H9 (cell line): ENCODE measurements at regions not wholly inside any gene's neighbourhood (a gene's known extent, or its start where the extent isn't known, plus 50 kb on each side); places are given as distances from the start of the nearest gene placed in this dataset.

Experiments
- DNase-seq: peaks from one replicate; pipeline ENCODE4 v3.0.0-alpha.2; 2017
- H2AFZ ChIP-seq: one replicate; pipeline ENCODE4 v1.6.1; 2013; ENCODE audit warnings: mild to moderate bottlenecking, low read length, control low read depth, moderate library complexity
- H2AK5ac ChIP-seq: 2 replicates; pipeline ENCODE4 v1.6.1; 2013; ENCODE audit warnings: low read length, control low read depth, mixed read lengths; ENCODE audit not compliant: insufficient read length
- H2BK120ac ChIP-seq: one replicate; pipeline ENCODE4 v1.6.1; 2013; ENCODE audit warnings: low read depth, mild to moderate bottlenecking, low read length, control low read depth, inconsistent platforms; ENCODE audit not compliant: poor library complexity, severe bottlenecking
- H2BK12ac ChIP-seq: 2 replicates; pipeline ENCODE4 v1.6.1; 2013; ENCODE audit warnings: low read length, control low read depth, mixed read lengths, low read depth; ENCODE audit not compliant: insufficient read length
- H2BK15ac ChIP-seq: 2 replicates; pipeline ENCODE4 v1.6.1; 2013; ENCODE audit warnings: low read depth, low read length, control low read depth
- H2BK20ac ChIP-seq: one replicate; pipeline ENCODE4 v1.6.1; 2013; ENCODE audit warnings: low read depth, mild to moderate bottlenecking, low read length, control low read depth, inconsistent platforms; ENCODE audit not compliant: poor library complexity, severe bottlenecking
- H2BK5ac ChIP-seq: 2 replicates; pipeline ENCODE4 v1.6.1; 2013; ENCODE audit warnings: low read length, control low read depth, mixed read lengths; ENCODE audit not compliant: insufficient read length
- H3K14ac ChIP-seq: 2 replicates; pipeline ENCODE4 v1.6.1; 2013; ENCODE audit warnings: low read length, control low read depth; ENCODE audit not compliant: insufficient read depth
- H3K18ac ChIP-seq: 2 replicates; pipeline ENCODE4 v1.6.1; 2013; ENCODE audit warnings: low read depth, mild to moderate bottlenecking, mixed read lengths, low read length, control low read depth; ENCODE audit not compliant: insufficient read length
- H3K23ac ChIP-seq: 2 replicates; pipeline ENCODE4 v1.6.1; 2013; ENCODE audit warnings: low read length, control low read depth, mixed read lengths, low read depth; ENCODE audit not compliant: insufficient read length
- H3K23me2 ChIP-seq: 2 replicates; pipeline ENCODE4 v1.6.1; 2013; ENCODE audit warnings: low read depth, mild to moderate bottlenecking, mixed read lengths, low read length, control low read depth; ENCODE audit not compliant: insufficient read length, poor library complexity, severe bottlenecking
- H3K27ac ChIP-seq: 2 replicates; pipeline ENCODE4 v1.5.1; 2013; ENCODE audit warnings: low read length, control low read depth, mixed read lengths, low read depth; ENCODE audit not compliant: insufficient read length
- H3K27me3 ChIP-seq: 2 replicates; pipeline ENCODE4 v1.6.1; 2013; ENCODE audit warnings: low read length, control low read depth, inconsistent platforms; ENCODE audit not compliant: insufficient read depth
- H3K4ac ChIP-seq: 2 replicates; pipeline ENCODE4 v1.6.1; 2013; ENCODE audit warnings: low read depth, mild to moderate bottlenecking, control low read depth, inconsistent platforms, low read length, moderate library complexity
- H3K4me1 ChIP-seq: 2 replicates; pipeline ENCODE4 v1.6.1; 2013; ENCODE audit warnings: low read length, control low read depth, inconsistent platforms; ENCODE audit not compliant: insufficient read depth
- H3K4me2 ChIP-seq: 2 replicates; pipeline ENCODE4 v1.6.1; 2013; ENCODE audit warnings: low read length, control low read depth, mixed read lengths; ENCODE audit not compliant: insufficient read length, insufficient read depth
- H3K56ac ChIP-seq: 2 replicates; pipeline ENCODE4 v1.6.1; 2013; ENCODE audit warnings: low read depth, mild to moderate bottlenecking, mixed read lengths, low read length, control low read depth; ENCODE audit not compliant: insufficient read length
- H3K79me1 ChIP-seq: 2 replicates; pipeline ENCODE4 v1.6.1; 2013; ENCODE audit warnings: low read depth, mild to moderate bottlenecking, moderate library complexity, low read length, control low read depth, inconsistent platforms; ENCODE audit not compliant: insufficient read depth, poor library complexity, severe bottlenecking
- H3K79me2 ChIP-seq: 2 replicates; pipeline ENCODE4 v1.6.1; 2013; ENCODE audit warnings: low read length, control low read depth, inconsistent platforms; ENCODE audit not compliant: insufficient read depth
- H3K9ac ChIP-seq: 2 replicates; pipeline ENCODE4 v1.6.1; 2013; ENCODE audit warnings: low read length, control low read depth, mixed read lengths; ENCODE audit not compliant: insufficient read length; ENCODE audit errors: extremely low read depth
- H3K9me3 ChIP-seq: one replicate; pipeline ENCODE4 v1.6.1; 2013; ENCODE audit warnings: low read depth, low read length, inconsistent platforms; ENCODE audit not compliant: control insufficient read depth
- H3T11ph ChIP-seq: one replicate; pipeline ENCODE4 v1.6.1; 2013; ENCODE audit warnings: mild to moderate bottlenecking, low read length, control low read depth, inconsistent platforms
- H4K20me1 ChIP-seq: one replicate; pipeline ENCODE4 v1.6.1; 2013; ENCODE audit not compliant: control insufficient read depth, insufficient read length, insufficient read depth
- H4K5ac ChIP-seq: 2 replicates; pipeline ENCODE4 v1.6.1; 2013; ENCODE audit warnings: low read depth, mild to moderate bottlenecking, mixed read lengths, low read length, control low read depth; ENCODE audit not compliant: insufficient read length
- H4K8ac ChIP-seq: replicated peaks from 2 replicates; pipeline ENCODE4 v1.6.1; 2013; ENCODE audit warnings: low read length, control low read depth, mixed read lengths, low read depth; ENCODE audit not compliant: insufficient read length
- H4K91ac ChIP-seq: 2 replicates; pipeline ENCODE4 v1.6.1; 2013; ENCODE audit warnings: low read depth, mild to moderate bottlenecking, moderate library complexity, mixed read lengths, low read length, control low read depth; ENCODE audit not compliant: insufficient read length
- H3K27ac Mint-ChIP-seq, 3 experiments: 2 replicates in 2 of 3; 3 replicates in 1 of 3; pipeline ENCODE4 v1.8.0; 2020 to 2021; ENCODE audit warnings: mixed read lengths in 3 of 3, mild to moderate bottlenecking in 1 of 3, moderate library complexity in 1 of 3
- H3K27me3 Mint-ChIP-seq: 2 replicates; pipeline ENCODE4 v1.8.0; 2021; ENCODE audit warnings: low read depth, mild to moderate bottlenecking, moderate library complexity, mixed read lengths
- H3K36me3 Mint-ChIP-seq, 3 experiments: 2 replicates in 2 of 3; 3 replicates in 1 of 3; pipeline ENCODE4 v1.8.0; 2020 to 2021; ENCODE audit warnings: low read depth in 3 of 3, mixed read lengths in 3 of 3; ENCODE audit not compliant: insufficient read depth in 1 of 3
- H3K4me1 Mint-ChIP-seq, 2 experiments: 2 replicates each; pipeline ENCODE4 v1.8.0; 2020; ENCODE audit warnings: mixed read lengths in 2 of 2
- H3K4me3 Mint-ChIP-seq, 2 experiments: 2 replicates in 1 of 2; 3 replicates in 1 of 2; pipeline ENCODE4 v1.8.0; 2020 to 2021; ENCODE audit warnings: mild to moderate bottlenecking in 2 of 2, mixed read lengths in 2 of 2, moderate library complexity in 1 of 2
- H3K9me3 Mint-ChIP-seq, 2 experiments: 2 replicates in 1 of 2; 3 replicates in 1 of 2; pipeline ENCODE4 v1.8.0; 2020; ENCODE audit warnings: mild to moderate bottlenecking in 2 of 2, mixed read lengths in 2 of 2, moderate library complexity in 1 of 2
- CTCF ChIP-seq: fragments of 200-600 bp; sonication (generic); conservative IDR thresholded peaks from 3 replicates; pipeline ENCODE4 v1.8.0; 2021; ENCODE audit warnings: antibody characterized with exemption, mild to moderate bottlenecking
- WGBS: extraction: QIAGEN DNeasy Blood & Tissue Kit; methylation state at CpG from one replicate; pipeline ENCODE4 v1.1.7; 2013; ENCODE audit warnings: missing lambda C conversion rate, low lambda C conversion rate, mixed read lengths; ENCODE audit not compliant: insufficient read length; ENCODE audit errors: extremely low coverage; 5-methylcytosine and 5-hydroxymethylcytosine counted together

- H3K23ac ChIP-seq: no peak overlapping the region
- no peaks in the 10 kb centered on the region for H3K79me2 ChIP-seq
- no peak for DNase-seq
- WGBS: no CpG with 5 or more reads among the region's 4 CpGs
- H3K4me3 Mint-ChIP-seq: no peak overlapping the region
- H2BK15ac ChIP-seq: no peak overlapping the region
- no peaks in the 10 kb centered on the region for H3K4me1 ChIP-seq
- H3K9me3 ChIP-seq: no peaks in the 10 kb centered on the region
- H3K9me3 Mint-ChIP-seq: no peaks in the 10 kb centered on the region
- no peaks in the 10 kb centered on the region for H3K27me3 ChIP-seq
- H3K56ac ChIP-seq: no peak overlapping the region
- no peak overlapping the region for H2AFZ ChIP-seq
- no peak overlapping the region for H3K27ac Mint-ChIP-seq
- no peak for TF ChIP-seq CTCF
- no peak overlapping the region for H3K4ac ChIP-seq
- H4K5ac ChIP-seq: peak overlapping the region; percentile 38
- no peaks in the 10 kb centered on the region; the same call in 1 of the 2 replicates for H3K27me3 Mint-ChIP-seq
- H3K4me1 Mint-ChIP-seq: peaks cover 3 to 4% of the 10 kb centered on the region in 2 experiments
- no peak overlapping the region for H3K9ac ChIP-seq
- no peaks in the 10 kb centered on the region for H3K36me3 Mint-ChIP-seq
- no peaks in the 10 kb centered on the region for H3K79me1 ChIP-seq
- no peaks in the 10 kb centered on the region for H4K20me1 ChIP-seq
- no peak overlapping the region for H4K91ac ChIP-seq
- H2AK5ac ChIP-seq: no peak overlapping the region
- no peak overlapping the region for H2BK120ac ChIP-seq
- H3T11ph ChIP-seq: no peak overlapping the region
- H3K27ac ChIP-seq: no peak overlapping the region
- H2BK5ac ChIP-seq: no peak overlapping the region
- no peak overlapping the region for H2BK20ac ChIP-seq
- H3K14ac ChIP-seq: no peak overlapping the region
- H2BK12ac ChIP-seq: no peak overlapping the region
- H3K23me2 ChIP-seq: no peaks in the 10 kb centered on the region
- H4K8ac ChIP-seq: no peak overlapping the region
- no peak overlapping the region for H3K4me2 ChIP-seq
- H3K18ac ChIP-seq: no peak overlapping the region
Observed at GRCh38 chr5:8280711-8281363, 411.9 kb downstream of the MTRR start.
